Panc1 (cell line): ENCODE measurements at regions not wholly inside any gene's neighbourhood (a gene's known extent, or its start where the extent isn't known, plus 50 kb on each side); places are given as distances from the start of the nearest gene placed in this dataset.

Experiments
- ATAC-seq: fragments of 200-7000 bp; cut with Tn5 transposase; 2 replicates; pipeline ENCODE4 v1.9.1; 2020; ENCODE audit warnings: mild to moderate bottlenecking, moderate library complexity
- BruUV-seq: library from RNA; stranded (reverse); fragments of 400-500 nt; replicated peaks from 2 replicates; lab custom pipeline; 2021; lab: Mats Ljungman, UMichigan
- CTCF ChIA-PET: fragments of 300-600 bp; sonication (Branson Sonifier 250); formaldehyde crosslinking; loops from one replicate; lab custom pipeline; 2022; ENCODE audit warnings: antibody characterized with exemption; lab: Charles Lee
- POLR2A ChIA-PET: fragments of 300-600 bp; sonication (Branson Sonifier 250); formaldehyde crosslinking; loops from one replicate; lab custom pipeline; 2022; ENCODE audit warnings: antibody characterized with exemption; lab: Charles Lee
- DNase-seq: peaks from one replicate; pipeline ENCODE4 v3.0.0-alpha.2; 2010; ENCODE audit warnings: low read depth, low spot score
- H3K27ac ChIP-seq: 2 replicates; pipeline ENCODE4 v1.5.1; 2011; ENCODE audit warnings: mild to moderate bottlenecking, low read length, inconsistent platforms
- H3K27me3 ChIP-seq: fragments of 200-500 bp; sonication (Bioruptor generic); 2 replicates; pipeline ENCODE4 v1.6.0; 2014; ENCODE audit warnings: low read length, inconsistent platforms; ENCODE audit not compliant: control insufficient read depth, insufficient read depth
- H3K36me3 ChIP-seq: fragments of 200-500 bp; sonication (Bioruptor generic); 2 replicates; pipeline ENCODE4 v1.5.1; 2014; ENCODE audit warnings: inconsistent platforms, mild to moderate bottlenecking, low read length, moderate library complexity; ENCODE audit not compliant: control insufficient read depth, insufficient read depth
- H3K4me1 ChIP-seq: 2 replicates; pipeline ENCODE4 v1.5.1; 2011; ENCODE audit warnings: inconsistent platforms, mild to moderate bottlenecking, low read length, moderate library complexity; ENCODE audit not compliant: control insufficient read depth, insufficient read depth
- H3K4me3 ChIP-seq, 2 experiments: 2 replicates each; pipeline ENCODE4 v1.5.1; 2011 to 2012; ENCODE audit warnings: low read depth in 2 of 2, low read length in 2 of 2, mild to moderate bottlenecking in 2 of 2, inconsistent platforms in 1 of 2, moderate library complexity in 1 of 2
- H3K9me3 ChIP-seq: fragments of 200-500 bp; sonication (Bioruptor generic); 2 replicates; pipeline ENCODE4 v1.5.1; 2014; ENCODE audit warnings: low read depth, mild to moderate bottlenecking, inconsistent platforms, low read length, moderate library complexity; ENCODE audit not compliant: control insufficient read depth, insufficient read depth
- POLR2AphosphoS5 ChIP-seq: IDR thresholded peaks from 2 replicates; pipeline ENCODE4 v1.6.1; 2012; ENCODE audit warnings: mild to moderate bottlenecking, low read depth, low read length, moderate library complexity
- SIN3A ChIP-seq: IDR thresholded peaks from 2 replicates; pipeline ENCODE4 v1.6.1; 2012; ENCODE audit warnings: low read depth, mild to moderate bottlenecking, low read length, moderate library complexity, borderline replicate concordance; ENCODE audit not compliant: insufficient read depth
- TCF7L2 ChIP-seq: IDR thresholded peaks from 2 replicates; pipeline ENCODE4 v1.6.1; 2011; ENCODE audit warnings: mild to moderate bottlenecking, low read depth, low read length, inconsistent platforms
- in situ Hi-C: cut with HindIII; loops from 2 replicates; pipeline ENCODE4 v1.10.0; 2016; ENCODE audit warnings: low sequenced_read_pairs, low pct_unique_long_range_greater_than_20kb
- intact Hi-C: fragments of 100-400 bp; cut with micrococcal nuclease; formaldehyde crosslinking; loops from one replicate; pipeline ENCODE4 v1.10.0; 2022; ENCODE audit not compliant: unreplicated experiment
- TF ChIP-seq, protein P1 (sequence below), 2 experiments: IDR thresholded peaks; 2 replicates each; pipeline ENCODE4 v1.6.1; 2011 to 2012; ENCODE audit warnings: low read depth in 2 of 2, control low read depth in 1 of 2, low read length in 1 of 2, mild to moderate bottlenecking in 1 of 2, moderate library complexity in 1 of 2; ENCODE audit not compliant: insufficient read depth in 1 of 2
- TF ChIP-seq, protein P2 (sequence below): fragments of 450-650 bp; IDR thresholded peaks from 2 replicates; pipeline ENCODE4 v1.5.1; 2017; ENCODE audit warnings: mild to moderate bottlenecking

DNA sequence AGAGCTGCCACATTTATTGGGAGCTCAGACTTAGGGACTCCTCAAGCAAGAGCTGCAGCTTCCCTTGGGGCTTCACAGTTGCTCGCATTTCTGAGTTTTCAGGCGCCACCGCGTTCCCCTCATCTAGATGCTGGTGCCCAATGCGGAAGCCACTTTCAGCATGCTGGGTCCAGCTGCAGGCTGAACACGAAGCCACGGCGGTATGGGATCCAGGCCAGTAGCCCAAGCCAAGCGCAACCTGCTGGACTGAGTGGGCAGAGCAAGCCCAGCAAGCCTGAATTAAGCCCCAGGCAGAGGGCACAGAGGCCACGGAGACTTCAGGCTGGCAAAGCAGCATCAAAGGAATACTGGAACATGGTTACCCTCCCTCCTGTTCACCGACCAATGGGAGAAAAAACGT is 391.5 kb downstream of the HTR1A start:
- ChIA-PET CTCF (no interaction called here), POLR2A (no interaction called here)
- Histone ChIP-seq H3K27ac (no peak overlapping the region), H3K9me3 (no peaks in the 10 kb centered on the region), H3K36me3 (no peaks in the 10 kb centered on the region), H3K4me1 (no peaks in the 10 kb centered on the region), H3K4me3 (no peak overlapping the region), H3K27me3 (no peaks in the 10 kb centered on the region)
- DNase-seq (no peak), ATAC-seq (no peak)
- in situ Hi-C loops, result no loop called here
- no TSS peak for BruUV-seq
- intact Hi-C loops, result no loop called here
- TF ChIP-seq SIN3A (no peak), TCF7L2 (no peak), POLR2AphosphoS5 (no peak)
- TF ChIP-seq, protein P1, sequence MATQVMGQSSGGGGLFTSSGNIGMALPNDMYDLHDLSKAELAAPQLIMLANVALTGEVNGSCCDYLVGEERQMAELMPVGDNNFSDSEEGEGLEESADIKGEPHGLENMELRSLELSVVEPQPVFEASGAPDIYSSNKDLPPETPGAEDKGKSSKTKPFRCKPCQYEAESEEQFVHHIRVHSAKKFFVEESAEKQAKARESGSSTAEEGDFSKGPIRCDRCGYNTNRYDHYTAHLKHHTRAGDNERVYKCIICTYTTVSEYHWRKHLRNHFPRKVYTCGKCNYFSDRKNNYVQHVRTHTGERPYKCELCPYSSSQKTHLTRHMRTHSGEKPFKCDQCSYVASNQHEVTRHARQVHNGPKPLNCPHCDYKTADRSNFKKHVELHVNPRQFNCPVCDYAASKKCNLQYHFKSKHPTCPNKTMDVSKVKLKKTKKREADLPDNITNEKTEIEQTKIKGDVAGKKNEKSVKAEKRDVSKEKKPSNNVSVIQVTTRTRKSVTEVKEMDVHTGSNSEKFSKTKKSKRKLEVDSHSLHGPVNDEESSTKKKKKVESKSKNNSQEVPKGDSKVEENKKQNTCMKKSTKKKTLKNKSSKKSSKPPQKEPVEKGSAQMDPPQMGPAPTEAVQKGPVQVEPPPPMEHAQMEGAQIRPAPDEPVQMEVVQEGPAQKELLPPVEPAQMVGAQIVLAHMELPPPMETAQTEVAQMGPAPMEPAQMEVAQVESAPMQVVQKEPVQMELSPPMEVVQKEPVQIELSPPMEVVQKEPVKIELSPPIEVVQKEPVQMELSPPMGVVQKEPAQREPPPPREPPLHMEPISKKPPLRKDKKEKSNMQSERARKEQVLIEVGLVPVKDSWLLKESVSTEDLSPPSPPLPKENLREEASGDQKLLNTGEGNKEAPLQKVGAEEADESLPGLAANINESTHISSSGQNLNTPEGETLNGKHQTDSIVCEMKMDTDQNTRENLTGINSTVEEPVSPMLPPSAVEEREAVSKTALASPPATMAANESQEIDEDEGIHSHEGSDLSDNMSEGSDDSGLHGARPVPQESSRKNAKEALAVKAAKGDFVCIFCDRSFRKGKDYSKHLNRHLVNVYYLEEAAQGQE (IDR thresholded peaks at IDR 0.05; ENCODE audit: insufficient read depth in 1 of 2, low read depth in 2 of 2, low read length in 1 of 2), result no peak

DNA sequence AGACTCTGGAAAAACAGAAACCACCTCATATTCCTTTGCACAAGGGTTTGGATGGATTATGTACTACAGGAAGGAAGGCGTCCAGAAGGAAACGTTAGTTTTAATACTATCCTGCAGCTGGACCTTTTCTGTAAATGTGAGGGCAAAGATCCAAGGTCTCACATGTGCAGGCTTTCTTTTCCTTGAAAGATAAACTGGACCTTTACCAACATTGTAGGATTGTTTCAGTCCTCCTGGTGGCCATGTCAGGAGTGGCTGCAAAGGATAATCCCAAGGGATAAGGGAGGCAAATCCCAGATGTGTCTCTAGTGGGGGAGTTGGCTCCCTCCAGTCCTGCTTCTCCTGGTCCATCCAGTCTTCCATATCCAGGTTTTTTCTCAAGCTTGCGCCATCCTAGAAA is 397.5 kb downstream of the HTR1A start:
- no peak for DNase-seq

More for the DNA sequence above, 397.5 kb downstream of the HTR1A start:
- no TSS peak for BruUV-seq
- no peaks in the 10 kb centered on the region for H3K36me3 ChIP-seq
- no peaks in the 10 kb centered on the region for H3K27me3 ChIP-seq
- TF ChIP-seq POLR2AphosphoS5 (no peak), TCF7L2 (no peak), SIN3A (no peak)
- TF ChIP-seq, protein P1 (IDR thresholded peaks at IDR 0.05; ENCODE audit: insufficient read depth in 1 of 2, low read depth in 2 of 2, low read length in 1 of 2), result no peak
- TF ChIP-seq, protein P2, sequence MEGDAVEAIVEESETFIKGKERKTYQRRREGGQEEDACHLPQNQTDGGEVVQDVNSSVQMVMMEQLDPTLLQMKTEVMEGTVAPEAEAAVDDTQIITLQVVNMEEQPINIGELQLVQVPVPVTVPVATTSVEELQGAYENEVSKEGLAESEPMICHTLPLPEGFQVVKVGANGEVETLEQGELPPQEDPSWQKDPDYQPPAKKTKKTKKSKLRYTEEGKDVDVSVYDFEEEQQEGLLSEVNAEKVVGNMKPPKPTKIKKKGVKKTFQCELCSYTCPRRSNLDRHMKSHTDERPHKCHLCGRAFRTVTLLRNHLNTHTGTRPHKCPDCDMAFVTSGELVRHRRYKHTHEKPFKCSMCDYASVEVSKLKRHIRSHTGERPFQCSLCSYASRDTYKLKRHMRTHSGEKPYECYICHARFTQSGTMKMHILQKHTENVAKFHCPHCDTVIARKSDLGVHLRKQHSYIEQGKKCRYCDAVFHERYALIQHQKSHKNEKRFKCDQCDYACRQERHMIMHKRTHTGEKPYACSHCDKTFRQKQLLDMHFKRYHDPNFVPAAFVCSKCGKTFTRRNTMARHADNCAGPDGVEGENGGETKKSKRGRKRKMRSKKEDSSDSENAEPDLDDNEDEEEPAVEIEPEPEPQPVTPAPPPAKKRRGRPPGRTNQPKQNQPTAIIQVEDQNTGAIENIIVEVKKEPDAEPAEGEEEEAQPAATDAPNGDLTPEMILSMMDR, result no peak
- POLR2A ChIA-PET, result no interaction called here
- intact Hi-C loops, result no loop called here
- ATAC-seq, result no peak
- CTCF ChIA-PET, result no interaction called here
- no peak overlapping the region for H3K4me3 ChIP-seq
- no peak overlapping the region for H3K27ac ChIP-seq
- in situ Hi-C loops, result no loop called here
- H3K4me1 ChIP-seq, result no peaks in the 10 kb centered on the region
- no peaks in the 10 kb centered on the region for H3K9me3 ChIP-seq
